Thyroid gland (tissue), 4 donors: ENCODE measurements at regions not wholly inside any gene's neighbourhood (a gene's known extent, or its start where the extent isn't known, plus 50 kb on each side); places are given as distances from the start of the nearest gene placed in this dataset.
A peak's percentile ranks its signal among the peaks of the same experiment; 100 is the strongest.
"Not testable (repeated sequence)": the region's sequence is repeated elsewhere in the genome, so short reads cannot be mapped to it uniquely, and the experiment has no call there.

ENCODE experiments used
- DNase-seq, 2 donors: peaks; one replicate each; pipeline ENCODE4 v3.0.0-alpha.2; 2019
- H3K27ac ChIP-seq, 3 donors: fragments of 200-600 bp; sonication (generic); 1 replicate in 2 of 3; 2 replicates in 1 of 3; pipeline ENCODE4 v1.5.1; 2016 to 2019; ENCODE audit warnings: mild to moderate bottlenecking in 1 of 3, moderate library complexity in 1 of 3
- H3K27me3 ChIP-seq: fragments of 200-600 bp; sonication (generic); one replicate; pipeline ENCODE4 v1.5.1; 2019
- H3K36me3 ChIP-seq, 2 donors: fragments of 200-600 bp; sonication (generic); one replicate each; pipeline ENCODE4 v1.5.1; 2016 to 2019
- H3K4me1 ChIP-seq, 2 donors: fragments of 200-600 bp; sonication (generic); one replicate each; pipeline ENCODE4 v1.5.1; 2017 to 2019
- H3K4me3 ChIP-seq, 3 donors: fragments of 200-600 bp; sonication (generic); replicated peaks in 1 of 3; 1 replicate in 2 of 3; 2 replicates in 1 of 3; pipeline ENCODE4 v1.5.1; 2016; ENCODE audit warnings: mild to moderate bottlenecking in 1 of 3
- H3K9me3 ChIP-seq: fragments of 200-600 bp; sonication (generic); one replicate; pipeline ENCODE4 v1.5.1; 2017
- CTCF ChIP-seq, 6 experiments: fragments of 200-600 bp in 3 of 6; fragments of 450-650 bp in 3 of 6; sonication (generic) in 3 of 6; IDR thresholded peaks; one replicate each; pipeline ENCODE4 v1.5.1; 2016 to 2019; ENCODE audit warnings: antibody characterized with exemption in 6 of 6, mild to moderate bottlenecking in 2 of 6, inconsistent platforms in 1 of 6, moderate library complexity in 1 of 6
- POLR2A ChIP-seq, 2 donors: fragments of 450-650 bp; IDR thresholded peaks; one replicate each; pipeline ENCODE4 v1.6.1; 2017; ENCODE audit warnings: antibody characterized with exemption in 2 of 2, mild to moderate bottlenecking in 2 of 2, moderate library complexity in 1 of 2
- WGBS, 2 donors: methylation state at CpG; one replicate each; pipeline ENCODE4 v1.1.5; 2017; 5-methylcytosine and 5-hydroxymethylcytosine counted together
- intact Hi-C: fragments of 100-400 bp; cut with DNase I; formaldehyde crosslinking; loops from one replicate; pipeline ENCODE4 v1.15.1; 2023

- Histone ChIP-seq H3K9me3 (no peaks in the 10 kb centered on the region), H3K4me1 (peaks cover 5 to 12% of the 10 kb centered on the region in 2 donors), H3K36me3 (no peaks in the 10 kb centered on the region), H3K27ac (no peak overlapping the region), H3K27me3 (no peaks in the 10 kb centered on the region), H3K4me3 (no peak overlapping the region)
- TF ChIP-seq CTCF (IDR thresholded peaks at IDR 0.05) (no peak), POLR2A (IDR thresholded peaks at IDR 0.05) (no peak)
- 40 to 48% methylated on average over 2 of the region's 2 CpGs for WGBS, 2 donors
- no peak for DNase-seq
- intact Hi-C loops = no loop called here
Observed at GRCh38 chr6:140203661-140204147, 829.3 kb upstream of the CITED2 start.

GRCh38 chr6:140202964-140203515 lies 828.6 kb upstream of the CITED2 start:
- intact Hi-C loops = no loop called here
- Histone ChIP-seq H3K27me3 (no peaks in the 10 kb centered on the region), H3K27ac (peak overlapping the region in 1 of 3 donors; percentile 3), H3K36me3 (no peaks in the 10 kb centered on the region), H3K9me3 (no peaks in the 10 kb centered on the region), H3K4me3 (no peak overlapping the region), H3K4me1 (peaks cover 5 to 12% of the 10 kb centered on the region in 2 donors)
- 60 to 64% methylated on average over 2 of the region's 2 CpGs for WGBS, 2 donors
- TF ChIP-seq CTCF (IDR thresholded peaks at IDR 0.05) (no peak), POLR2A (IDR thresholded peaks at IDR 0.05) (no peak)
- no peak for DNase-seq

GRCh38 chr6:140201787-140202458 lies 827.5 kb upstream of the CITED2 start:
- WGBS, 2 donors = 96 to 97% methylated on average over 1 of the region's 1 CpG
- intact Hi-C loops = no loop called here
- DNase-seq = no peak
- H3K36me3 ChIP-seq = no peaks in the 10 kb centered on the region
- H3K9me3 ChIP-seq = no peaks in the 10 kb centered on the region
- peaks cover 5 to 12% of the 10 kb centered on the region in 2 donors for H3K4me1 ChIP-seq
- no peaks in the 10 kb centered on the region for H3K27me3 ChIP-seq
- H3K27ac ChIP-seq = no peak overlapping the region
- H3K4me3 ChIP-seq = no peak overlapping the region
- no peak for TF ChIP-seq POLR2A (IDR thresholded peaks at IDR 0.05)
- TF ChIP-seq CTCF (IDR thresholded peaks at IDR 0.05) = no peak

- intact Hi-C loops = no loop called here
- DNase-seq = no peak
- Histone ChIP-seq H3K36me3 (no peaks in the 10 kb centered on the region), H3K4me3 (no peak overlapping the region), H3K27ac (no peak overlapping the region), H3K27me3 (no peaks in the 10 kb centered on the region), H3K9me3 (no peaks in the 10 kb centered on the region), H3K4me1 (no peaks in the 10 kb centered on the region)
- TF ChIP-seq POLR2A (IDR thresholded peaks at IDR 0.05) (no peak), CTCF (IDR thresholded peaks at IDR 0.05) (no peak)
- WGBS, 2 donors = 97 to 98% methylated on average over 2 of the region's 2 CpGs
Observed at GRCh38 chr6:140193269-140193668, 818.8 kb upstream of the CITED2 start.

- Histone ChIP-seq H3K9me3 (no peaks in the 10 kb centered on the region), H3K4me3 (no peak overlapping the region), H3K27ac (no peak overlapping the region), H3K36me3 (no peaks in the 10 kb centered on the region), H3K27me3 (no peaks in the 10 kb centered on the region), H3K4me1 (no peaks in the 10 kb centered on the region)
- intact Hi-C loops = no loop called here
- no peak for TF ChIP-seq POLR2A (IDR thresholded peaks at IDR 0.05)
- TF ChIP-seq CTCF (IDR thresholded peaks at IDR 0.05) = no peak
- 96 to 97% methylated on average over 1 of the region's 1 CpG for WGBS, 2 donors
- DNase-seq = no peak
Observed at GRCh38 chr6:140192018-140192417, 817.6 kb upstream of the CITED2 start.

- WGBS, 2 donors = 90 to 94% methylated on average over 1 of the region's 1 CpG
- H3K4me3 ChIP-seq, intact Hi-C loops, H3K36me3 ChIP-seq, H3K27me3 ChIP-seq, H3K4me1 ChIP-seq, H3K9me3 ChIP-seq, DNase-seq, H3K27ac ChIP-seq: not testable (repeated sequence)
Observed at GRCh38 chr6:140189263-140189662, 814.8 kb upstream of the CITED2 start.
